C4-2B (cell line): ENCODE measurements at regions not wholly inside any gene's neighbourhood (a gene's known extent, or its start where the extent isn't known, plus 50 kb on each side); places are given as distances from the start of the nearest gene placed in this dataset.

Source experiments
- ZFX ChIP-seq: fragments of 450-650 bp; IDR thresholded peaks from 2 replicates; pipeline ENCODE4 v1.6.1; 2017
- TF ChIP-seq, protein P1 (sequence below): fragments of 450-650 bp; conservative IDR thresholded peaks from 2 replicates; pipeline ENCODE4 v1.5.1; 2017; ENCODE audit warnings: mild to moderate bottlenecking

DNA sequence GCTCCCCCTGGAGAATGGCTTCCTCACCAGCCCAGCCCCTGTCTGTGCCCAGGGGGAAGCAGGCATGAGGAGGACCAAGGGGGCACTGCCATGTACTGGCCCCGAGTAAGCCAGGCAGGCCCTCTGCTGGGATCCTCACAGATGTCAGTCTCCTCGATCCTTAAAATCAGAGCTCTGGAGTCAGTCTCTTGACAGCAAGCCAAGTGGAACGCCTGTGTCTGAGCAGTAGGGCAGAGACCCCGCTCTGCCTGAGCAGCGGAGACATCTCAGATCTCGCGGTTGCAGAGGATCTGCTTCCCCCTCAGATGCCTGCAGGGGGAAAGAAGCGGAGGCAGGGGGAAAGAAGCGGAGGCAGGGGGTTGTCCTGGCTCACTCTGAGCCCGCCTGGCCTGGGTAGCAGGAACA lies 92.6 kb downstream of the SNX5 start:
- TF ChIP-seq, protein P1, sequence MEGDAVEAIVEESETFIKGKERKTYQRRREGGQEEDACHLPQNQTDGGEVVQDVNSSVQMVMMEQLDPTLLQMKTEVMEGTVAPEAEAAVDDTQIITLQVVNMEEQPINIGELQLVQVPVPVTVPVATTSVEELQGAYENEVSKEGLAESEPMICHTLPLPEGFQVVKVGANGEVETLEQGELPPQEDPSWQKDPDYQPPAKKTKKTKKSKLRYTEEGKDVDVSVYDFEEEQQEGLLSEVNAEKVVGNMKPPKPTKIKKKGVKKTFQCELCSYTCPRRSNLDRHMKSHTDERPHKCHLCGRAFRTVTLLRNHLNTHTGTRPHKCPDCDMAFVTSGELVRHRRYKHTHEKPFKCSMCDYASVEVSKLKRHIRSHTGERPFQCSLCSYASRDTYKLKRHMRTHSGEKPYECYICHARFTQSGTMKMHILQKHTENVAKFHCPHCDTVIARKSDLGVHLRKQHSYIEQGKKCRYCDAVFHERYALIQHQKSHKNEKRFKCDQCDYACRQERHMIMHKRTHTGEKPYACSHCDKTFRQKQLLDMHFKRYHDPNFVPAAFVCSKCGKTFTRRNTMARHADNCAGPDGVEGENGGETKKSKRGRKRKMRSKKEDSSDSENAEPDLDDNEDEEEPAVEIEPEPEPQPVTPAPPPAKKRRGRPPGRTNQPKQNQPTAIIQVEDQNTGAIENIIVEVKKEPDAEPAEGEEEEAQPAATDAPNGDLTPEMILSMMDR = no peak
- no peak for TF ChIP-seq ZFX
